ENCODE measurements at regions not wholly inside any gene's neighbourhood (a gene's known extent, or its start where the extent isn't known, plus 50 kb on each side); places are given as distances from the start of the nearest gene placed in this dataset.
"Not testable (repeated sequence)": the region's sequence is repeated elsewhere in the genome, so short reads cannot be mapped to it uniquely, and the experiment has no call there.

- DNase-seq, result no peak
Observed at GRCh38 chr16:64089697-64090096, 1032.2 kb downstream of the CDH11 start.

DNA sequence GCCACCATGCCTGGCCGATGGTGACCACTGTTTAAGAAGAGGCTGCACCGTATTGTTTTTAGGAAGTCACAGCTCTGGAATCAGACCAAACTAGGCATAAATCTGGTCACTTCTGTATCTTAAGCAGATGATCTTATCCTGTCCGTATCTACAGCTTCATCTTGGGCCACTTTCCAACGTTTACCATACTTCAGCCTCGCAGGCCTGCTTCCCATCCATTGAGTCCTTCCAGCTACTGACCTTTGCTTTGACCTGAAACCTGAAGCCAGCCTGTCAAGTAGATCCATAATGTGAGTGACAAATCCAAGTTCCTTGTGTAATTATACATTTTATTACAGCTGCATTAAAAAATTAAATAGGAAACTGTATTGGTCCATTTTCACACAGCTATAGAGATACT lies 1033.0 kb downstream of the CDH11 start:
- no peak for DNase-seq

DNA sequence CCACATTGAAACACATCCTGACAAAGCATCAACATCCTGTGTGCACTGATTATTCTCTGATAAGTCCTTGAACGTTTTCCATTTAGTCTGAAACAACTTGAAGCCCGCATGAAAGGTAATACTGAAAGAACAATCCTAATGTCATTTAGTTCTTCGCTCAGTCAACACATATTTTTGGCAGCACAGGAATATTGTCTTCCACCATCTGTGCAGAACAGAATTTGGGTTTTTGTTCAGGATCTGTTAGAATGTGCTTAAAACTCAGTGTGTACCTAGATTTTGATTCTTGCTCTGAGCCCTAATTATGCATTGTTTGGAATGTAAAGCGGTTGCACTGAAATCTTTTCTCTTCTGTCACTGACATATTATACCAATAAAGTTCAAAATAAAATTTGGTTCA lies 1036.6 kb downstream of the CDH11 start:
- DNase-seq, result no peak

GRCh38 chr16:64084706-64085105 lies 1037.2 kb downstream of the CDH11 start:
- no peak for DNase-seq

GRCh38 chr16:64083428-64084129 lies 1038.3 kb downstream of the CDH11 start:
- no peak for DNase-seq

DNA sequence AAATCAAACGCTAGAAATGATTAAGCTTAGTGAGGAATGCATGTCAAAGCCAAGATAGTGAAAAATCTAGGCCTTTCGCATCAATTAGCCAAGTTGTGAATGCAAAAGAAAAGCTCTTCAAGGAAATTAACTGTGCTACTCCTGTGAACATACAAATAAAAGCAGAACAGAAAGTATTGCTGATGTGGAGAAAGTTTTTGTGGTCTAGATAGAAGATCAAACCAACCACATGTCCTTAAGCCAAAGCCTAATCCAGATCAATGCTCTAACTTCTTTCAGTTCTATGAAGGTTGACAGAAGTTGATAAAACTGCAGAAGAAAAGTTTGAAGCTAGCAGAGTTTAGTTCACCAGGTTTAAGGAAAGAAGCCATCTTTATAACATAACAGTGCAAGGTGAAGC lies 1044.6 kb downstream of the CDH11 start:
- no peak for DNase-seq

GRCh38 chr16:64074706-64075105 lies 1047.2 kb downstream of the CDH11 start:
- DNase-seq, result no peak

- DNase-seq, result not testable (repeated sequence)
Observed at GRCh38 chr16:64072131-64072730, 1049.6 kb downstream of the CDH11 start.

GRCh38 chr16:64065523-64065922 lies 1056.3 kb downstream of the CDH11 start:
- DNase-seq, result no peak

DNA sequence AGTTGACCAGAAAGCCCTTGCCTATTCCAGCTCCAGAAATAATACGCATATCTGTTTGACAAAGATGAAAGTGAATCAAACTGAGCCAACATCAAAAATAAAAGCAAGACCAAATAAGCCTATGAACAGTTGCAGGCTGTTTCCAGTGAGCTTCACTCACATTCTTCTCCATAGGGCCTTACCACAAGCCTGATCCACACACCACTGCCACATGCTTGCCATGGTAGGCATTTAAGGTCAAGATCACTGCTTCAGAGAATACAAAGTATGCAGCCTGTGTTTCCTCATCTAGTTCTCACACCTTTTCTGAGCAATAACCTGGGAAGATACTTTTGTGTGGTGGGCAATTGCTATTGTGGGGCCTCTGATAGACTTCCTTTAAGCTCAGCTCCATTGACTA lies 1060.2 kb downstream of the CDH11 start:
- DNase-seq, result no peak

- DNase-seq, result no peak
Observed at GRCh38 chr16:64060631-64061030, 1061.2 kb downstream of the CDH11 start.

GRCh38 chr16:64058685-64059084 lies 1063.2 kb downstream of the CDH11 start:
- DNase-seq, result no peak

DNA sequence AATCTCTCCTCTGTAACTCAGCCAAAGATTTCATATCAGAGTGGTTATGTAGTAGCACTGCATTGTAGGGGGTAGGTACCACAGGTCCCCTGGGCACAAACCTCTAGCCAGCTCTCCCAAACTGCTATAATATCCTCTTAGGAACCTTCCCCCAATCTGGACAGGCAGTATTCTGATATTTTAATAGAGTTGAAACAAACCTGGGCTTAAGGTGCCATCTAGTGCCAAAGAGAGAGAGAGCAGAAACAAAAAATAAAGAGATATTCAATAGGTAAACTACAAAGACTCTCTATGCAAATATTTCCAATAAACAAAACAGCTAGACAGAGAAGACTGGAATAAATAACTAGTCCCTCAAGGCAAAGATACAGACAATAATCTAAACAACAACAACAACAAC lies 1070.0 kb downstream of the CDH11 start:
- no peak for DNase-seq

GRCh38 chr16:64047878-64048277 lies 1074.0 kb downstream of the CDH11 start:
- no peak for DNase-seq

- DNase-seq, result no peak
Observed at GRCh38 chr16:64047207-64047606, 1074.7 kb downstream of the CDH11 start.

DNA sequence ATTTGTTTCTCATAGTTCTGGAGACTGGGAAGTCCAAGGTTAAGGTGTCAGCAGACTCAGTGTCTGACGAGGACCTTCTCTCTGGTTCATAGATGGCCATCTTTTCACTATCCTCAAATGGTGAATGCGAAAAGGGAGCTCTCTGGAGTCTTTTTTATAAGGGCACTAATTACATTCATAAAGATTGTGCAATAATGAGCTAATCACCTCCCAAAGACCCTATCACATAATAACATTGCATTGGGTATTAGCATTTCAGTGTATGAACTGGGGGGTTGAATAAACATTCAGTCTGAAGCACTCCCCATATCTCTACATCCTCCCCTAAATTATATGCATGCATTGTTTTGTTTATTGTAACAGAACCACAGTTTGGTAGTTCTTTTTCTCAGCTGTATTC lies 1086.5 kb downstream of the CDH11 start:
- DNase-seq, result no peak

GRCh38 chr16:64019339-64019738 lies 1102.5 kb downstream of the CDH11 start:
- no peak for DNase-seq

DNA sequence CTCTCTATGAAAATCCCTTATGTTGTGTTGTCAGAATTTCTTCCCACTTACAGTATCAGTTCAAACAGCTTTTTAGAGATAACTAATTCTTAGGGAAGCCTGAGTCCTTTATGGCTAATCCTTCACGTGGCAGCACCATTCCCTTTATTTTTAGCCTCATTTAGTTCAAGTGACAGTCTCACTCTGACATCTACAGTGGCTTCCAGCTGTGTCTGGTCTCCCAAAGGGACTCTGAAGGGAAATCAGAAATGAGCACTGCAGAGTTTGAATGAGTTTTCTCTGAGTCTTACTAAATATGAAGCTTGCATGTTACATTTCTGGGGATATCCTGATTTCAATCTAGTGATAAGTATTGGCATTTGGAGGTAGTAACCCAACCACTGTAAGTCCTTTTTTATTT lies 1104.1 kb downstream of the CDH11 start:
- no peak for DNase-seq

- DNase-seq, result no peak
Observed at GRCh38 chr16:64013856-64014255, 1108.0 kb downstream of the CDH11 start.

DNA sequence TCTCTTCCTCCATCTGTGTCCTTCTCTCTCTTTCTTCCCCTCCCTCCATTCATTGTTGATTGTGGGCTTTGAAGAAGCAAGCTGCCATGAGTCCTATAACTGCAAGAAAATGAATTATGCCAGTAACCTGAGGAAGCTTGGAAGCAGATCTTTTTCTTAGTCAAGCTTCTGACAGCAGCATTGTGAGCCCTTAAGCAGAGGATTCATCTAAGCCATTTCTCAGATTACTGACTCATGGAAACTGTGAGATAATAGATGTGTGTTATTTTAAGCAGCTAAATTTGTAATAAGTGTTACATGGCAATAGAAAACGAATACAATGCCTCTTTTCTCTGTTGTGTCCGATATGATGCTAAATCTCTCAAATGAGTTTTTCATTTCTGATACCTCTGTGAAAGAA lies 1109.7 kb downstream of the CDH11 start:
- DNase-seq, result peak; percentile 15

DNA sequence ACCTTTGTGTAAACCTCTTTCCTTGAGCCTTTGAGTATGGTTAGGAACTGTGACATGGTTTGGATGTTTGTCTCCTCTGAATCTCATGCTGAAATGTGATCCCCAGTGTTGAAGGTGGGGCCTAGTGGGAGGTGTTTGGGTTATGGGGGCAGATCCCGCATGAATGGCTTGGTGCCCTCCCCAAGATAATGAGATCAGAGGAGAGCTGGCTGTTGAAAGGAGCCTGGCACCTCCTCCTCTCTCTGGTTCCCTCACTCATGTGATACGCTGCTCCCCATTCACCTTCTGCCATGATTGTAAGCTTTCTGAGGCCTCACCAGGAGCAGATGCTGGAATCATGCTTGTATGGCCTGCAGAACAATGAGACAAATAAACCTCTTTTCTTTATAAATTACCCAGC lies 1110.2 kb downstream of the CDH11 start:
- no peak for DNase-seq

GRCh38 chr16:64008131-64008530 lies 1113.7 kb downstream of the CDH11 start:
- no peak for DNase-seq

DNA sequence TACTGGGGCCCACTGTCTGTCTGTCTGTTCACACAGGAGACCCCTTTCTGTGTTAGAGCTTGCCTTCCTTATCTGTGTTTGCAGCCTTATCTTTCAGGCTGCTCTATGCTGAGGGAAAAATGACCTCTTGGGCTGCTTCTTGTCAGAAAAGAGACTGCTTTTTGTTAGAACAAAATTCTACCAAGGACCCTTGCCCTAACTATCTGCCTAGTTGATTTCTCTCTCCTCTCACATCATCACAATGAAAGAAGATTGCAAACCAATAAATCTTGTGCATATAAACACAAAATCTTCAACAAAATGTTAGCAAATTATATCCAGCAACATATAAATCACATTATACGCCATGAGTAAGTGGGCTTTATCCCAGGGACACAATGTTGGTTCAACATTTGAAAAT lies 1117.7 kb downstream of the CDH11 start:
- DNase-seq, result no peak

DNA sequence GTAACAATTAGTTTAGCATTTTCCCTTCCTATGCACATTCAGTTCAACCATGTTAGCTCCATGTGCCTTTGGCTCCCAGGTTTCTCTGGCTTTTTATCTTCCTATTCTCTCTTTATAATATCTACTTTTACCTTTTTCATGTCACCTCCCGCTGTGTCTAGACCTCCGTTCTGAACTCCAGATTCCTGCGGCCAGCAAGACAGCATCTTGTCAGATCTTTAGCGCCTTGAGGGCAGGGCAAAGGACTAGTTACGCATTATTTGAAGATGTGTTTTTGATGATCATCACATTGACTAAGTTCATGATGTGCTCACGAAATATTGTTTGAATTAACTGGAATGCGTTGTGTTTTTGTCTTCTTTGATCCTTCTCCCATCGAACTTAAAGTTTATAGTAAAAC lies 1126.8 kb downstream of the CDH11 start:
- no peak for DNase-seq

DNA sequence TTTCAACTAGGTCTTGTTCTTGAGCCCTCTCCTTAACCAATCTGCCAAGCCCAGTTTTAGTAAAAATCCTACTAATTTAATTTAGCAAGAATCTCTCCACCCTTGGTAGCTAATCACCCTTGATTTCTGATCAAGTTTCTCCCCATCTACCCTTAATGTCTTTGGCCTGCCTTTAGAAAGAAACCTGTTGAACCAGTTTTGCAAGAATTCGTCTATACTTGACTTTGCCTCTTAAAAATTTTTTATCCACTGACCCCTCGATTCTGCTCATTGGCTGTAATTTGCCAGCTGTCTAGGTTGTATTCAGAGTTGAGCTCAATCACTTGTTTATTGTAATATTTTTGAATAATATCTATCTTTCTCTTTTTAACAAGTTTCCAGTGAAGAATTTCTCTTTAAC lies 1138.5 kb downstream of the CDH11 start:
- no peak for DNase-seq

Data from NCI-H226 (cell line).